LNCAP (cell line): ENCODE measurements at regions not wholly inside any gene's neighbourhood (a gene's known extent, or its start where the extent isn't known, plus 50 kb on each side); places are given as distances from the start of the nearest gene placed in this dataset.

Experiments
- CTCF ChIP-seq: fragments of 450-650 bp; IDR thresholded peaks from 2 replicates; pipeline ENCODE4 v1.5.1; 2017; ENCODE audit warnings: mild to moderate bottlenecking

GRCh38 chr1:220347654-220348175 lies 75.5 kb upstream of the RAB3GAP2 start:
- no peak for TF ChIP-seq CTCF

- no peak for TF ChIP-seq CTCF
Measured at GRCh38 chr1:220344745-220345144, 72.5 kb upstream of the RAB3GAP2 start.

GRCh38 chr1:220342853-220343252 lies 70.6 kb upstream of the RAB3GAP2 start:
- TF ChIP-seq CTCF = no peak

- no peak for TF ChIP-seq CTCF
Measured at GRCh38 chr1:220341126-220341525, 68.9 kb upstream of the RAB3GAP2 start.

- no peak for TF ChIP-seq CTCF
Measured at GRCh38 chr1:220339581-220339980, 67.3 kb upstream of the RAB3GAP2 start.

- TF ChIP-seq CTCF = no peak
Measured at GRCh38 chr1:220338759-220339158, 66.5 kb upstream of the RAB3GAP2 start.

- no peak for TF ChIP-seq CTCF
Measured at GRCh38 chr1:220336391-220337031, 64.3 kb upstream of the RAB3GAP2 start.

- TF ChIP-seq CTCF = no peak
Measured at GRCh38 chr1:220335668-220336067, 63.4 kb upstream of the RAB3GAP2 start.
